Stimulated activated CD4-positive, alpha-beta T cell treated with anti-CD3 and anti-CD28 coated beads, Interleukin-4, amount 100 ng/mL, for 24 hours (primary cell): ENCODE measurements at regions not wholly inside any gene's neighbourhood (a gene's known extent, or its start where the extent isn't known, plus 50 kb on each side); places are given as distances from the start of the nearest gene placed in this dataset.
"Not testable (repeated sequence)": the region's sequence is repeated elsewhere in the genome, so short reads cannot be mapped to it uniquely, and the experiment has no call there.

Source experiments
- DNase-seq: peaks from one replicate; pipeline ENCODE4 v3.0.0-alpha.2; 2020

DNA sequence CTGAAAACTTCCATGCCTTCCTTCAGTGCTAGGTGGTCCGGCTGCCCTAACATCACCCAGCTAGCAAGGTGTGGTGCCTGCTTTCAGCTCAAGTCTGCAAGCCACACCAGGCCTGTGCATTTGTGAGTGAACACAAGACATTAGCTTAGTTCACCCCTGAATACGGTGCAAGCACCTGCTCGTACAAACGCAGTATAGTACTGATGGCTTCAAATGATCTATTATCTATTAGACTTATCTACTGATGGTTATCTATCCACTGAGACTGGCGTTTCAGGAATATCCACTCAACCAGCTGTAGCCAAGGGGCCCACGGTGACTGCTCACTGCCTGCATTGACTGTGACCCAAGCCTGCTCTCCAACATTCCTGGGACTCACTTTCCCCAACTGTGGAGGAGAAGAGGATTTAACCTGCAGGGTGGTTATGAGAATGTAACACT, 155.9 kb downstream of the SHOX start:
- DNase-seq = no peak

DNA sequence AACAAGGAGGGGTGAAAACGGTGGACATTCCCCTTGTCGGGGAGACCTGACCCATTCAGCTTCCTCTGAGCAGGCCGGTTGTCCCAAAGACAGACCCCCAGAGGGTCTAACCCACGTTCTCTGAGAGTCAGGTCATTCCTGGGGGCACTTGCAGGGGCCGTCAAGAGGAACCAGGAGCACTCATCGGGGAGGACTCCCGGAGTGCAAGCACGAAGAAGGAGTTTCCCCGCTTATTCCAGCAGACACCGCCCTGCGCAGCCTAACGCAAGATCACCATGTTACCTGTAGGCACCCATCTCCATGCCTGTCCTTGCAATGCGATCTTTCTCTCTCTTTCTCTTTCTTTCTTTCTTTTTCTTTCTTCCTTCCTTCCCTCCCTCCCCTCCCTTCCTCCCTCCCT, 154.2 kb downstream of the SHOX start:
- no peak for DNase-seq

DNA sequence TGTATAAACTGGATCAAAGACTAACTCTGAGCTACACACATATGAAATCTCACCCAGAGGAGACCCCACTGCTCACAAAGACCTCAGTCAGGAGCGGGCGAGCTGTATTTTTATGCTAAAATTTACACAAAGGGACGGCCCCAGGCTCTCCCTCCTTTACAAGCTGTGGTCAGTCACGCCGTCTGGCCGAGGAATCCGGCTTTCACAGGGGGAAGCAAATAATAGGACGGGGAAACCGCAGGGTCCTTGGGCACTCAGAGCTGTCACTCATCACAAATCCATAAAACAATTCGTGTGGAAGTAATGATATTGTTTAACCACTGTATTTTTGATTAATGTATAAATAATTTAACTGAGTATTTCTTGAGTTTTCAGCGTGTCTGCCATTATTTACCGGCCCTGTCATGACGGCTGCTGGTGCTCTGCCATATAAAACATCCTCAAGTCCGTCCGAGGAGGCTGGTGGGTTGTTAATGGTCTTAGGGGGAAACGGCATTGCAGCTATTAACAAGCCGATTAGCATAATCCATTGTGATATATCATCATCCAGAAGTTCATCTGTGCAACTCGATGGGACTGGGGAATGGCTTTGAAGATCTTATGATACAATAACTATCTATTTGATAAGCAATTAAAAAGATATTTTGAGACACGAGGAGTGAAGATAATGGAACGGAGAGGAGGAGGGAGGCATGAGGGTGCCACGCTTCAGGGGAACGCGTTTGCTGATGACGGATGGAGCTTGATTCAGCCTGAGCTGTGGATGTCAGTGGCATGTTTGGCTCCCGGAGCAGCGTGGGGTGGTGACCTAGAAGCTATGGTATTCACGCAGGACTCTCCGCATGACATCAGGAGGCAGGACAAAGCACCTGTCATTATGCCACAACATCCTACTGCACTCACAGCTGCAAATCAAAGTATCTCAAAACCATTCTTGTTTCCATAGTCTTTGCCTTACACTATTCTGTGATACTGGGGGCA, 150.9 kb downstream of the SHOX start:
- DNase-seq = no peak

DNA sequence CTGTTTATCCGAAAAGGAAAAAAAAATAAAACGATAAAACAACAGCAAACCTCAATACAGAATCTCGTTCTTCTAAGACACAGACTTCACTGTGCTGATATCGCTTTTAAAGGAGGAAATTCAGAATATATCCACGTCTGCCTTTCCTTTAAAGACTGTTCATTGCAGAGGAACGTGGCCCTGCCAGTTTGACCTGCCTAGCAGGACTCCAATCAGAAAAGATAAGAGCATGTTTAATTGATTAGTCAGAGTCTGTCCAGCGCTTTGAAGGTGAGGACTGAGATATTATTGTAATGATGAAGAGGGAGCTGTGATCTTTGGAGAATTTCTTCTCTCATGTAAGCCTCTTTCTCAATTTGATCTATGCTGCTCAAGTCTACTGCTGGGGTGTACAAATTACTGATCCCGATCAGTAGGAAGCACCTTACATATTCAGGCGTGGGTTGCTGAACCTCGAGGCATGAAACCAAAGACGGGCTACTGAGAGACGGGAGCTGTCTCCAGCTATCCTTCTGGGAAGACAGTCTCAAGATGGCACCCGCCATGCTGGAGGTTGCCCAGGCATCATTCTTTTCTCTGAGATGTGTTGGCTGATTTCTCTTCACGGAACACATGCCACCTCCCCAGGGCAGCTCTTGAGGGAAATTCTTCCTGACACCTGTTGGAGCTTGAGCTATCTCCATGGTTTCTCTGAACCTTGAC, 146.1 kb downstream of the SHOX start:
- DNase-seq = no peak

DNA sequence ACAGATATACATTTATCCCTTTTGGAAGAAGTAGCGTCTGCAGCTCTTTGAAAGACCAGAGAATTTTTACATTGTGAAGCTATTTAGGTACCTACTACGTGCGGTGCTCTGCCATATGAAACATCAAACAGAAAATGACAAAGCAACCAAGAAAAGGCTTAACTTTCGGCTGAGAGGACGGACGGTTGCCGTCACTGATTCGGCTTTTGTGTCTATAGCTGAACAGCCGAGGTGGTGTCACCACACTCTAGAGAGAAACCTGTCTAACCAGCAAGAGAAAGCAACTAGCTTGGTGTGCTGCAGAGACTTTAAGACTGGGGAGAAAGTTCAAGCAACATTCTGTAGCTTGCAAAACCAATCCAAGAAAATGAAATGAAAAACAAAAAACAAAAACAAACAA, 145.5 kb downstream of the SHOX start:
- no peak for DNase-seq

DNA sequence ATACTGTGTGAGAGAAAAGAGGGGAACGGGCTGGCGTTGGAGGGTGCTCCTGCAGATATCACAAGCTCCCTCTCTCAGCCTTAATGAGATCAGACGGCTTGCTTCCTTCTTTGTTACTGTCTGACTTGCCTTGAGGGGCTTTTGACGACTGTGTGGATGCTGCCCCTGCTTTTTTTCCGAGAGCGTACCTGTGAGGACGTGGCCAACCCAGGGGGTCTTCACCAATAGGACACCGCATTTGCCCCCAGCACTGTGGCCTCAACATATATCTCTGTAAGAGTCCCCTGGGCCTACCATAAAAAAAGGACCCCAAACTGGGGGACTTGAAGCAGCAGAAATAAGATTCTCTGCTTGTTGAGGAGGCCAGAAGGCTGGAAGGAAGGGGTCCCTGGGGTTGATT, 143.9 kb downstream of the SHOX start:
- no peak for DNase-seq

DNA sequence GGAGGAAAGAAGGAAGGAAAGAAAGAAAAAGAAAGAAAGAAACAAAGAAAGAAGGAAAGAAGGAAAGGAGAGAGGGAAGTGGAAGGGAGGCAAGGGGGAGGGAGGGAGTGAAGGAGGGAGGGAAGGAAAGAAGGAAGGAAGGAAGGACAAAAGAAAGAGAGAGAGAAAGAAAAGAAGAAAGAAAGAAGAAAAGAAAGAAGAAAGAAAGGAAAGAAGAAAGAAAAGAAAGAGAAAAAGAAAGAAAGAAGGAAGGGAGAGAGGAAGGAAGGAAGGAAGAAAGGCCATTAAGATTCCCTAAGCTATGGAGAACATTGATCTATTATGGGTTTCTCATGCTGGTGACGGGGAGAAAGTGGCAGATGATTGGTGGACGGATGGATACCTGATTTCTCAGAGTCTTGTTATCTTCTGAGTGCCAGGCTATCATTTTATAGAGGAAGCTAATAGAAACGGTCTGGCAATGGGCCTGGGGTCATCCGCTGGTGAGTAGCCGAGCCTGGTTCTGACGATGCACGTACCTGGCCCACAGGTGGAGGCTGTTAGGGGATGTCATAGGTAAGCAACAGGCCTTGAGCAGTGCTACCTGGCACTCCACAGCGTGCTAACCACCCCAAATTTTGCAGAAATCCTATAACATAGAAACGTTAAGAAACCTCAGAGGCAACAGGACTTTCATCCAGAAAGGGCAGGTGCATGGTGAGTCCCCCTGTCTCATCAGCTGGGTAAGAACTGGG, 142.9 kb downstream of the SHOX start:
- no peak for DNase-seq

DNA sequence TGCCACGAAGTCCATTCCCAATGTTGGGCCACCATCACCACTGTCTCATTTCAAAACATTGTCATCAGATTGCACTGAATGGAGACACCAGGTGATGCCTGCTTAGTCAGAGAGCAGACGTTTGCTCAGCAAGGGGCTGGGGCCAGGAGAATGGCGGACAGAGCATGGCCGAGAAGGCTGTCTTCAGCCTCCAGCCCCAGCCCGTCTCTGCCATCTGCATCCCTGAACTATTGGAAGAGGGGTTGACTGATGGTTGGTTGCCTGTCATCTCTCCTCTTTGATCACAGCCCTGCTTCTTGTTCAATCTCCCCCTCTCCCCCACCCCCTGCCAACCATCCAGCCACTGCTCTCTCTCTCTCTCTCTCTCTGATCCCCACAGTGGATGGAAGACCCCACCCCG, 140.9 kb downstream of the SHOX start:
- no peak for DNase-seq

DNA sequence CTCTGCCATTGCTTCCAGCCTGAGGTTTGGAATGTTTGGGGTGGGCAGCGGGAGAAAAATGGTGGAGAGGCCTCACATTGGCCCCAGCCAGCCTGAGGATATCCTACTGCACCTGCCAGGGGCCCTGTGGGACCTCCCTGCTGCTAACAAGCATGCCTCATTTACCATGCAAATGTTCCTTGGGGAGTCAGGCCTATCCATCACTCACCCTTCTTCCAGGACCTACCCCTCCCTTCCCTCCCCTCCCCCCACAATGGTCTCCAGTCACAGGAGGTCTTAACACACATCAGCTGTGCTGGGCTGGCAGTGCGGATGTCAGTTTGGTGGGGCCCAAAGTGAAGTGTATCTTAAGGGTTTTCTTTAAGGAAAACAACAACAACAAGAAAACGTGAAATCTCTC, 139.2 kb downstream of the SHOX start:
- DNase-seq = no peak

DNA sequence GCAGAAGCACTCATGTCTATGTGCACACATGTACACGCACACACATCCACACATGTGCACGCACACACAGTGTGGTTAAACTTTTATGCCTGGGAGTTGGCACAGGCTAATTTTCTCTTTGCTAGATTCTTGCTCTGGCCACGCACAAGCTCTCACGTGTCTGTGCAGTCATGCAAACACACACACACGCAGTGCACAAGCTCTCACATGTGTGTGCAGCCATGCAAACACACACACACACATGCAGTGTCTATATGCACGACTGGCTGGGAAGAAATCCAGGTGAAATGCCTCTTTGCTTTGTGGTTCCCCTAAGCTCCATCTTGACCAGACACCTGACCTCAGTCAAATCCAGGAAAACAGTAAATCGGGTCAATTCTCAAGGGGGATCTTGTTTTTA, 138.0 kb downstream of the SHOX start:
- no peak for DNase-seq

DNA sequence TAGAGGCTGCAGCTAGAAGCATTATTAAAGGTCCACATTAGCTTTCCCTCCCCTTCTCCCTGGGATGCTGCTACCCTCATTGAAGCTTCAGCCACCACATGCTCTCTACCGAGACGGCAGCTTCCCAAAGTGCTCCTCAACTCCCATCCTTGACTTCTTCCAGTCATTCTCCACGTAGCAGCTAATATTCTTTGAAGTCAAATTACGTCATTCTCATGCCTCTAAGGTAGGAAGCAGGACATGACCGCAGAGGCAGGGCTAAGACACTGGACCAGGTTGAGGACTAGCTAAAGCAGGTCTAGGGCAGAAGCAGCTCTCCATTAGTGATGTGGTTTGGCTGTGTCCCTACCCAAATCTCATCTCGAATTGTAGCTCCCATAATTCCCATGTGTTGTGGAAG, 128.3 kb downstream of the SHOX start:
- no peak for DNase-seq

DNA sequence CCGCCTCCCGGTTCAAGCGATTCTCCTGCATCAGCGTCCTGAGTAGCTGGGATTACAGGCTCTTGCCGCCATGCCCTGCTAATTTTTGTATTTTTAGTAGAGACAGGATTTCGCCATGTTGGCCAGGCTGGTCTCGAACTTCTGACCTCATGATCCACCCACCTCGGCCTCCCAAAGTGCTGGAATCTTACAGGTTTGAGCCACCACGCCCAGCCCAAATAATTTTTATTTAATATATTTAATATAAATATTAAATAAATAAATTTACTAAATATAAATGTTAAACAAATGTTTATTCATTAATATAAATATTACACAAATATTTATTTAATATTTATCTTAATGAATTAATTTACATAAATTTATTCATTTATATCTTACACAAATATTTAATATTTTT, 120.2 kb downstream of the SHOX start:
- DNase-seq = no peak

DNA sequence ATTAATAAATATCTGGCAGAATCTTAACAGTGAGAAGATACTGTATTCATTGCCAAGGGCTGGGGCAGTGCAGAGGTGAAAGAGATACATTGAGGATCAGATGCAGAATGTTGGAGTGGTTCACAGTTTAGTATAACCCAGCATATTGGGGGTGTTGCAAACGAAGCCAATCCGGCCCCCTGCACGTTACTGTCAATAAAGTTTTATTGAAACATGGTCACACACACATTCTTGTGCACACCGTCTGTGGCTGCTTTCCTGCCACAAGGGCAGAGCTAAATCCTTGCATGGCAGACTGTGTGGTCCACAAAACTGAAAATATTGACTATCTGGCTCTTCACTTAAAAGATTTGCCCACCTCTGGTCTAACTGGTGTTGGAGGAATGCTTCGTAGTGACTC, 119.7 kb downstream of the SHOX start:
- no peak for DNase-seq

DNA sequence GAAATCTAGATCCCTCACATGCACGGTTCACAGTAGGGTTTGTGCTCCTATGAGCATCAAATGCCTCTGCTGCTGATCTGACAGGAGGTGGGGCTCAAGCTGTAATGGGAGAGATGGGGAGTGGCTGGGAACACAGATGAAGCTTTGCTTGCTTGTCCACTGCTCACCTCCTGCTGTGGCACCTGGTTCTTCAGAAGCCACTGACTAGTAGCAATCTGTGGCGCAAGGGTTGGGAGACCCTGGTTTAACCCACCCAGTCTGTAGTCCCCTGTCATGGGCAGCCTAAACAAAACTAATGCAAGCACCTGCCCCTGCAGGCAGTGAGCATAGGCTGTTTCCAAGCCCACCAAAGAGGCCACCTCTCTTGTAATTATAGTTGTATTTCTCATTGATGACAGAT, 116.6 kb downstream of the SHOX start:
- DNase-seq = no peak

DNA sequence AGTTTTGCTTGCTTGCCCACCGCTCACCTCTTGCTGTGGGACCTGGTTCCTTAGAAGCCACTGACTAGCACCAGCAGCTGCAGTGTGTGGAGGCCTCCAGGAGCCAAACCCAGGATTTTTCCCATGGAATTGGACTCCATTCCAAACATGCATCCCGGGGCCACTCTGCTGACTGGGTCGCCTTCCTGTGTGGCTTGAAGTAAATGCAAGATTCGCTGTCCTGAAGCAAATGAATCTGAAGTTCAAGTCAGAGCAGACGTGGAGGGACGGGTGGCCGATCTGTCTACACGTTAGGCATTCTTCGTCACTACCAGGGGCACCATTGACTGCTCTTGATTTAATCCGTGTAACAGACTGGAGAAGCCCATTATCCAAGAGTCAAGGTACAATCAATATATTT, 109.0 kb downstream of the SHOX start:
- DNase-seq = no peak

DNA sequence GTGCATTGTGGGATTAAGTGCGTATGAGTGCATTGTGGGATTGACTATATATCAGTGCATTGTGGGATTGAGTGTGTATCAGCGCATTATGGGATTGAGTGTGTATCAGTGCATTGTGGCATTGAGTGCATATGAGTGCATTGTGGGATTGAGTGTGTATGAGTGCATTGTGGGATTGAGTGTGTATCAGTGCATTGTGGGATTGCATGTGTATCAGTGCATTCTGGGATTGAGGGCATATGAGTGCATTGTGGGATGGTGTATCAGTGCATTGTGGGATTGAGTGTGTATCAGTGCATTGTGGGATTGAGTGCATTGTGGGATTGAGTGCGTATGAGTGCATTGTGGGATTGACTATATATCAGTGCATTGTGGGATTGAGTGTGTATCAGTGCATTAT, 106.4 kb downstream of the SHOX start:
- DNase-seq = not testable (repeated sequence)

DNA sequence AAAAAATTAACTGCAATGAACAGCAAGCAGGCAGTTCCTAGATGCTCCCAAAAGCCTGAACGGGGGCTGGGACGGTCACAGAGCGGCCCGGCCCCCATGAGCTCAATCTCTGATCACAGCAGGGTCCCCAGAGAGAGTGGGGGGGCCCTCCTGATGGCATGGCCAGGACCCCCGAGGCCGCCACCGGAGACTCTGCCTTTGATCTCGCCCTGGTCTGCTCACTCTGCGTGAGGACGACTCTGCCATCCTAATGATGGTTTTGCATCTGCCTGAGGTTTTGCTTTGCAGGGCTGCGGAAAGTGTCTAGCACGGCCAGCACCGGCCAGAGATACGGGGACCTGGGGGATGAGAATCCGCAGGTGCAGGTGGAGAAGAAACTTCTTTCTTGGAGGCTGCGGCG, 103.8 kb downstream of the SHOX start:
- no peak for DNase-seq

DNA sequence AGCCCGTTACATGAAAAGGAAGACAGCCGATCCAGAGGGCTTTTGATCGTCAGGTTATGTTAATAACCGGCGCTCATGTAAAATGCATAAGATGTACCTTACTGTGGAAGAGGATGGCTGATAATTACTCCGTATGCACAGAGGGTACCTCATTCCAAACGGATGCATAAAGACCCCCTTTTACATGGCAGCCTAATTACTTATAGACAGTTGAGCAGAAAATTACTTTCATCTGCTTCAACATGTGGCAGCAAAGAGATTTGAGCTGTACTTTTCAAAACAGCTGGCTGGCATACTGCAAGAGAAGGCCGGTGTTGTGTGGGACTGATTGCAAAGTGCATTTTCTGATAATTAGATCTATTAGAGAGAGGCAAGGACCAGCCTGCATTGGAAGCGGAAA, 103.4 kb downstream of the SHOX start:
- no peak for DNase-seq

DNA sequence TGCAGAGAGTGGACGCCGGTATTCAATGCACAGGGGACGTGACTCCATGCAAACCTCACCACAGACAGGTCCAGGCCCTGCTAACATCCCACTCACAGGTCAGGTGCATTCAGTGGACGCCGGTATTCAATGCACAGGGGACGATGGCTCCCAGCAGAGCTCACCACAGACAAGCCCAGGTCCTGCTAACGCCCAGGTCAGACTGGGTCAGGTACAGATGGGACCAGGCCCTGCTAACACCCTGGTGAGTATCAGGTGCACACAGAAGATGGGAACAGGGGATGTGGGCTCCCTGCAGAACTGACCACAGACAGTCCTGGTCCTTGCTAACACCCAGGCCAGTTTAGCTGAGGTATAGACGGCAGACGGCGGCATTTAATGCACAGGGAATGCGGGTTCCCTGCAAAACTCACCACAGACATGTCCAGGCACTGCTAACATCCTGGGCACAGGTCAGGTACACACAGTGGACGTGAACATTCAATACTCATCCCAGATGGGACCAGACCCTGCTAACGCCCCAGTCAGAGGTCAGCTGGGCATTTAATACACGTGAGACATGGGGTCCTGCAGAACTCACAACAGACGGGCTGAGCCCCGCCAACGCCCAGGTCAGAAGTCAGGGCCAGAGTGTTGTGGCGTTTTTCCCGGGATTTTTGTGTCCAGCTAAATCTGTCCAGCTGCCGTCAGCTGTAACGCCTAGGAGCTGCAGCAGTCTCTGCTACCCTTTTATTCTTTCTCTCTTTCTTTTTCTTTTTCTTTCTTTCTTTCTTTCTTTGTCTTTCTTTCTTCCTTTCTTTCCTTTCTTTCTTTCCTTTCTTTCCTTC, 99.2 kb downstream of the SHOX start:
- no peak for DNase-seq

DNA sequence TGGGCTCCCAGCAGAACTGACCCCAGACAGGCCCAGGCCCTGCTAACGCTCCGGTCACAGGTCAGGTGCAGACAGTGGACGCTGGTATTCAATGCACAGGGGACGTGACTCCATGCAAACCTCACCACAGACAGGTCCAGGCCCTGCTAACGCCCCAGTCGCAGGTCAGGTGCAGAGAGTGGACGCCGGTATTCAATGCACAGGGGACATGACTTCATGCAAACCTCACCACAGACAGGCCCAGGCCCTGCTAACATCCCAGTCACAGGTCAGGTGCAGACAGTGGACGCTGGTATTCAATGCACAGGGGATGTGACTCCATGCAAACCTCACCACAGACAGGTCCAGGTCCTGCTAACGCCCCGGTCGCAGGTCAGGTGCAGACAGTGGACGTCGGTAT, 98.5 kb downstream of the SHOX start:
- not testable (repeated sequence) for DNase-seq

DNA sequence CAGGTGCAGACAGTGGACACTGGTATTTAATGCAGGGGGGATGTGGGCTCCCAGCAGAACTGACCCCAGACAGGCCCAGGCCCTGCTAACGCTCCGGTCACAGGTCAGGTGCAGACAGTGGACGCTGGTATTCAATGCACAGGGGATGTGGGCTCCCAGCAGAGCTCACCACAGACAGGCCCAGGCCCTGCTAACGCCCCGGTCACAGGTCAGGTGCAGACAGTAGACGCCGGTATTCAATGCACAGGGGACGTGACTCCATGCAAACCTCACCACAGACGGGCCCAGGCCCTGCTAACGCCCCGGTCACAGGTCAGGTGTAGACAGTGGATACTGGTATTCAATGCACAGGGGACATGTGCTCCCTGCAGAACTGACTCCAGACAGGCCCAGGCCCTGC, 98.0 kb downstream of the SHOX start:
- DNase-seq = not testable (repeated sequence)

DNA sequence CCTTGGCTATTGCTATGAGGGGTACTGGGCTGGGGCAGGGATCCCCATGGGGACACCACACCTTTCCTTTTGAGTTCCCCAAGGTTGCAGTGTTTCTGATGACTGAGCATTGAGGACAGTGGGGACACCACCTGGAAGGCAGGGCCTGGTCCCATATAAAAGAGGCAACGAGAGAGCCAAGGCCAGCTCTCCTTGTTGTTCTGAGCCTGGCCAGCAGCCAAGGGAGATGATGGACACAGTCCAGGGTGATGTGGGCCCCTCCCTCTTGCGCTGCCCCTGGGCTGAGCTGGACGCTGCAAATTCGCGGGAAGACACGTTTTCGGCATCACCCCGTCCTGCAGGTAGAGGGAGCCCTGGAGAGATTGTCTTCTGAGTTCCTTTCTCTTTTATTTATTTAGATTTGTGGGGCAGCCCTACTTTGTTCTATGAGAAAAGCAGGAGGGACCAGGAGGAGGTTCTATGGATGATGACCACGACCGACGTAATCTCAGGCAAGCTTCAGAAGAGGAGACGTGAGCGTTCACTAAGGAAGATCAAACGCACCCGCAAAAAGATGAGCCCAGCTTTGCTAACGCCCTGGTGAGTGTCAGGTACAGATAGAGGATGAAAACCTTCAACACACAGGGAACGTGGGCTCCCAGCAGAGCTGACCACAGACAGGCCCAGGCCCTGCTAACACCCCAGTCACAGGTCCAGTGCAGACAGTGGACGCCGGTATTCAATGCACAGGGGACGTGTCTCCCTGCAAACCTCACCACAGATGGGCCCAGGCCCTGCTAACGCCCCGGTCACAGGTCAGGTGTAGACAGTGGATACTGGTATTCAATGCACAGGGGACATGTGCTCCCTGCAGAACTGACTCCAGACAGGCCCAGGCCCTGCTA, 97.4 kb downstream of the SHOX start:
- DNase-seq = no peak
